ENCODE measurements at regions not wholly inside any gene's neighbourhood (a gene's known extent, or its start where the extent isn't known, plus 50 kb on each side); places are given as distances from the start of the nearest gene placed in this dataset.

- no peaks in the 10 kb centered on the region for H3K27me3 ChIP-seq
- no peak overlapping the region for H3K4me3 ChIP-seq
- ATAC-seq = no peak
- TF ChIP-seq CTCF (IDR thresholded peaks at IDR 0.05) = no peak
- H3K9me3 ChIP-seq = no peaks in the 10 kb centered on the region
- intact Hi-C loops (cut with DNase I) = no loop called here
- no peaks in the 10 kb centered on the region for H3K36me3 ChIP-seq
- H3K27ac ChIP-seq = no peak overlapping the region
- 49% methylated on average over 2 of the region's 2 CpGs for WGBS (ENCODE audit: insufficient coverage, low coverage, low lambda C conversion rate, missing lambda C conversion rate)
- no peaks in the 10 kb centered on the region for H3K4me1 ChIP-seq
- no peak for DNase-seq
Observed at GRCh38 chr10:56728349-56728748, 367.3 kb upstream of the ZWINT start.

GRCh38 chr10:56722912-56723311 lies 361.9 kb upstream of the ZWINT start:
- no peak for ATAC-seq
- no peak for DNase-seq
- intact Hi-C loops (cut with DNase I) = no loop called here
- H3K36me3 ChIP-seq = no peaks in the 10 kb centered on the region
- no peaks in the 10 kb centered on the region for H3K27me3 ChIP-seq
- TF ChIP-seq CTCF (IDR thresholded peaks at IDR 0.05) (no peak), POLR2A (IDR thresholded peaks at IDR 0.05) (no peak)
- H3K4me3 ChIP-seq = no peak overlapping the region
- no peaks in the 10 kb centered on the region for H3K9me3 ChIP-seq
- H3K27ac ChIP-seq = no peak overlapping the region
- WGBS (ENCODE audit: insufficient coverage, low coverage, low lambda C conversion rate, missing lambda C conversion rate) = 60% methylated on average over 2 of the region's 7 CpGs
- H3K4me1 ChIP-seq = no peaks in the 10 kb centered on the region

GRCh38 chr10:56715262-56715661 lies 354.2 kb upstream of the ZWINT start:
- no peak for TF ChIP-seq POLR2A (IDR thresholded peaks at IDR 0.05)
- intact Hi-C loops (cut with DNase I) = no loop called here
- DNase-seq (no peak), ATAC-seq (no peak)
- H3K4me1 ChIP-seq = no peaks in the 10 kb centered on the region
- no peaks in the 10 kb centered on the region for H3K9me3 ChIP-seq
- WGBS (ENCODE audit: insufficient coverage, low coverage, low lambda C conversion rate, missing lambda C conversion rate) = 9% methylated on average over 2 of the region's 2 CpGs
- no peak overlapping the region for H3K27ac ChIP-seq
- H3K4me3 ChIP-seq = no peak overlapping the region
- H3K36me3 ChIP-seq = no peaks in the 10 kb centered on the region
- no peaks in the 10 kb centered on the region for H3K27me3 ChIP-seq

- DNase-seq (no peak), ATAC-seq (no peak)
- Histone ChIP-seq H3K27ac (no peak overlapping the region), H3K4me3 (no peak overlapping the region), H3K9me3 (no peaks in the 10 kb centered on the region), H3K4me1 (no peaks in the 10 kb centered on the region), H3K36me3 (no peaks in the 10 kb centered on the region), H3K27me3 (no peaks in the 10 kb centered on the region)
- TF ChIP-seq POLR2A (IDR thresholded peaks at IDR 0.05) (no peak), CTCF (IDR thresholded peaks at IDR 0.05) (no peak)
- intact Hi-C loops (cut with DNase I) = no loop called here
- WGBS (ENCODE audit: insufficient coverage, low coverage, low lambda C conversion rate, missing lambda C conversion rate) = 62% methylated on average over 2 of the region's 2 CpGs
Observed at GRCh38 chr10:56698506-56698905, 337.4 kb upstream of the ZWINT start.

GRCh38 chr10:56679578-56679977 lies 318.5 kb upstream of the ZWINT start:
- no peaks in the 10 kb centered on the region for H3K9me3 ChIP-seq
- H3K27ac ChIP-seq = no peak overlapping the region
- H3K27me3 ChIP-seq = no peaks in the 10 kb centered on the region
- intact Hi-C loops (cut with DNase I) = no loop called here
- no peak for TF ChIP-seq POLR2A (IDR thresholded peaks at IDR 0.05)
- no peak for TF ChIP-seq CTCF (IDR thresholded peaks at IDR 0.05)
- H3K36me3 ChIP-seq = no peaks in the 10 kb centered on the region
- H3K4me3 ChIP-seq = no peak overlapping the region
- ATAC-seq = no peak
- no peak for DNase-seq
- H3K4me1 ChIP-seq = no peaks in the 10 kb centered on the region
